ENCODE measurements at regions not wholly inside any gene's neighbourhood (a gene's known extent, or its start where the extent isn't known, plus 50 kb on each side); places are given as distances from the start of the nearest gene placed in this dataset.

- TF ChIP-seq CTCF (conservative IDR thresholded peaks at IDR 0.05; ENCODE audit: low read depth, low read length) = no peak
- no peak for TF ChIP-seq EZH2 (IDR thresholded peaks at IDR 0.05; ENCODE audit: borderline replicate concordance, low read depth, low read length, poor library complexity, severe bottlenecking)
These were observed 116.3 kb upstream of the ANKRD55 start for GRCh38 chr5:56349461-56349860.
